ENCODE measurements at regions not wholly inside any gene's neighbourhood (a gene's known extent, or its start where the extent isn't known, plus 50 kb on each side); places are given as distances from the start of the nearest gene placed in this dataset.

GRCh38 chr6:165775721-165776120 is 112.7 kb upstream of the PDE10A start:
- peaks cover 2% of the 10 kb centered on the region for H3K9me3 Mint-ChIP-seq (ENCODE audit: unreplicated experiment)

GRCh38 chr6:165774903-165775601 is 112.0 kb upstream of the PDE10A start:
- Mint-ChIP-seq H3K36me3 (ENCODE audit: unreplicated experiment) (no peaks in the 10 kb centered on the region), H3K4me3 (ENCODE audit: unreplicated experiment) (no peak overlapping the region), H3K4me1 (ENCODE audit: low read depth, unreplicated experiment) (no peaks in the 10 kb centered on the region), H3K27ac (ENCODE audit: unreplicated experiment) (no peak overlapping the region), H3K9me3 (ENCODE audit: unreplicated experiment) (peaks cover 2% of the 10 kb centered on the region), H3K27me3 (ENCODE audit: unreplicated experiment) (peaks cover 4% of the 10 kb centered on the region)
- DNase-seq = no peak
- TF ChIP-seq CTCF (IDR thresholded peaks at IDR 0.05; ENCODE audit: partially characterized antibody, unreplicated experiment) = no peak

More at GRCh38 chr6:165775721-165776120, 112.7 kb upstream of the PDE10A start:
- no peak overlapping the region for H3K27ac Mint-ChIP-seq (ENCODE audit: unreplicated experiment)
- H3K4me3 Mint-ChIP-seq (ENCODE audit: unreplicated experiment) = no peak overlapping the region
- no peak for DNase-seq
- H3K36me3 Mint-ChIP-seq (ENCODE audit: unreplicated experiment) = no peaks in the 10 kb centered on the region
- TF ChIP-seq CTCF (IDR thresholded peaks at IDR 0.05; ENCODE audit: partially characterized antibody, unreplicated experiment) = no peak
- H3K4me1 Mint-ChIP-seq (ENCODE audit: low read depth, unreplicated experiment) = no peaks in the 10 kb centered on the region
- H3K27me3 Mint-ChIP-seq (ENCODE audit: unreplicated experiment) = peaks cover 4% of the 10 kb centered on the region

- Mint-ChIP-seq H3K4me3 (ENCODE audit: unreplicated experiment) (no peak overlapping the region), H3K27ac (ENCODE audit: unreplicated experiment) (no peak overlapping the region), H3K27me3 (ENCODE audit: unreplicated experiment) (peaks cover 2% of the 10 kb centered on the region), H3K9me3 (ENCODE audit: unreplicated experiment) (peaks cover 2% of the 10 kb centered on the region), H3K36me3 (ENCODE audit: unreplicated experiment) (no peaks in the 10 kb centered on the region), H3K4me1 (ENCODE audit: low read depth, unreplicated experiment) (no peaks in the 10 kb centered on the region)
- no peak for DNase-seq
- no peak for TF ChIP-seq CTCF (IDR thresholded peaks at IDR 0.05; ENCODE audit: partially characterized antibody, unreplicated experiment)
These were observed 107.5 kb upstream of the PDE10A start for GRCh38 chr6:165770397-165771082.

- Mint-ChIP-seq H3K4me1 (ENCODE audit: low read depth, unreplicated experiment) (no peaks in the 10 kb centered on the region), H3K4me3 (ENCODE audit: unreplicated experiment) (no peak overlapping the region), H3K27ac (ENCODE audit: unreplicated experiment) (no peak overlapping the region), H3K27me3 (ENCODE audit: unreplicated experiment) (peaks cover 1% of the 10 kb centered on the region), H3K36me3 (ENCODE audit: unreplicated experiment) (no peaks in the 10 kb centered on the region), H3K9me3 (ENCODE audit: unreplicated experiment) (peaks cover 2% of the 10 kb centered on the region)
- no peak for TF ChIP-seq CTCF (IDR thresholded peaks at IDR 0.05; ENCODE audit: partially characterized antibody, unreplicated experiment)
- no peak for DNase-seq
These were observed 106.8 kb upstream of the PDE10A start for GRCh38 chr6:165769884-165770283.

- TF ChIP-seq CTCF (IDR thresholded peaks at IDR 0.05; ENCODE audit: partially characterized antibody, unreplicated experiment) = no peak
- Mint-ChIP-seq H3K27ac (ENCODE audit: unreplicated experiment) (no peak overlapping the region), H3K27me3 (ENCODE audit: unreplicated experiment) (no peaks in the 10 kb centered on the region), H3K36me3 (ENCODE audit: unreplicated experiment) (no peaks in the 10 kb centered on the region), H3K9me3 (ENCODE audit: unreplicated experiment) (peaks cover 2% of the 10 kb centered on the region), H3K4me3 (ENCODE audit: unreplicated experiment) (no peak overlapping the region), H3K4me1 (ENCODE audit: low read depth, unreplicated experiment) (no peaks in the 10 kb centered on the region)
- DNase-seq = no peak
These were observed 106.4 kb upstream of the PDE10A start for GRCh38 chr6:165769401-165769800.
